ENCODE measurements at regions not wholly inside any gene's neighbourhood (a gene's known extent, or its start where the extent isn't known, plus 50 kb on each side); places are given as distances from the start of the nearest gene placed in this dataset.
"Not testable (repeated sequence)": the region's sequence is repeated elsewhere in the genome, so short reads cannot be mapped to it uniquely, and the experiment has no call there.

GRCh38 chr6:26234421-26235301 lies 130.3 kb upstream of the BTN3A2 start:
- DNase-seq = no peak

GRCh38 chr6:26235302-26235670 lies 129.7 kb upstream of the BTN3A2 start:
- DNase-seq = no peak

- not testable (repeated sequence) for DNase-seq
Observed at GRCh38 chr6:26239415-26239814, 125.6 kb upstream of the BTN3A2 start.

GRCh38 chr6:26240157-26241032 lies 124.6 kb upstream of the BTN3A2 start:
- no peak for DNase-seq

- DNase-seq = no peak
Observed at GRCh38 chr6:26241033-26241895, 123.7 kb upstream of the BTN3A2 start.

- DNase-seq = no peak
Observed at GRCh38 chr6:26243132-26243531, 121.9 kb upstream of the BTN3A2 start.

- no peak for DNase-seq
Observed at GRCh38 chr6:26243752-26244151, 121.2 kb upstream of the BTN3A2 start.

- no peak for DNase-seq
Observed at GRCh38 chr6:26246058-26246457, 118.9 kb upstream of the BTN3A2 start.

- DNase-seq = no peak
Observed at GRCh38 chr6:26246553-26246952, 118.4 kb upstream of the BTN3A2 start.

- DNase-seq = no peak
Observed at GRCh38 chr6:26249707-26249956, 115.4 kb upstream of the BTN3A2 start.

- no peak for DNase-seq
Observed at GRCh38 chr6:26249957-26250697, 114.9 kb upstream of the BTN3A2 start.

GRCh38 chr6:26250698-26251044 lies 114.3 kb upstream of the BTN3A2 start:
- no peak for DNase-seq

- no peak for DNase-seq
Observed at GRCh38 chr6:26251354-26252076, 113.5 kb upstream of the BTN3A2 start.

GRCh38 chr6:26252077-26252472 lies 112.9 kb upstream of the BTN3A2 start:
- no peak for DNase-seq

GRCh38 chr6:26254724-26255123 lies 110.3 kb upstream of the BTN3A2 start:
- no peak for DNase-seq

GRCh38 chr6:26257272-26257671 lies 107.7 kb upstream of the BTN3A2 start:
- no peak for DNase-seq

- DNase-seq = peak in 1 of 2 experiments; percentile 10
Observed at GRCh38 chr6:26258212-26258977, 106.6 kb upstream of the BTN3A2 start.

- DNase-seq = no peak
Observed at GRCh38 chr6:26260110-26260637, 104.8 kb upstream of the BTN3A2 start.

GRCh38 chr6:26260725-26261490 lies 104.1 kb upstream of the BTN3A2 start:
- DNase-seq = no peak

- DNase-seq = no peak
Observed at GRCh38 chr6:26264547-26264946, 100.5 kb upstream of the BTN3A2 start.

Data from SW 1271 (cell line).